ENCODE measurements at regions not wholly inside any gene's neighbourhood (a gene's known extent, or its start where the extent isn't known, plus 50 kb on each side); places are given as distances from the start of the nearest gene placed in this dataset.

GRCh38 chr9:115983366-115983765, 170.2 kb upstream of the PAPPA start:
- TF ChIP-seq, protein P1, sequence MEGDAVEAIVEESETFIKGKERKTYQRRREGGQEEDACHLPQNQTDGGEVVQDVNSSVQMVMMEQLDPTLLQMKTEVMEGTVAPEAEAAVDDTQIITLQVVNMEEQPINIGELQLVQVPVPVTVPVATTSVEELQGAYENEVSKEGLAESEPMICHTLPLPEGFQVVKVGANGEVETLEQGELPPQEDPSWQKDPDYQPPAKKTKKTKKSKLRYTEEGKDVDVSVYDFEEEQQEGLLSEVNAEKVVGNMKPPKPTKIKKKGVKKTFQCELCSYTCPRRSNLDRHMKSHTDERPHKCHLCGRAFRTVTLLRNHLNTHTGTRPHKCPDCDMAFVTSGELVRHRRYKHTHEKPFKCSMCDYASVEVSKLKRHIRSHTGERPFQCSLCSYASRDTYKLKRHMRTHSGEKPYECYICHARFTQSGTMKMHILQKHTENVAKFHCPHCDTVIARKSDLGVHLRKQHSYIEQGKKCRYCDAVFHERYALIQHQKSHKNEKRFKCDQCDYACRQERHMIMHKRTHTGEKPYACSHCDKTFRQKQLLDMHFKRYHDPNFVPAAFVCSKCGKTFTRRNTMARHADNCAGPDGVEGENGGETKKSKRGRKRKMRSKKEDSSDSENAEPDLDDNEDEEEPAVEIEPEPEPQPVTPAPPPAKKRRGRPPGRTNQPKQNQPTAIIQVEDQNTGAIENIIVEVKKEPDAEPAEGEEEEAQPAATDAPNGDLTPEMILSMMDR (conservative IDR thresholded peaks at IDR 0.05; ENCODE audit: low read length), result no peak
- TF ChIP-seq EZH2phosphoT487 (IDR thresholded peaks at IDR 0.05; ENCODE audit: borderline replicate concordance), result no peak

All from Loucy (cell line).